Suppressor macrophage treated with lipopolysaccharide for 4 hours (primary cell): ENCODE measurements at regions not wholly inside any gene's neighbourhood (a gene's known extent, or its start where the extent isn't known, plus 50 kb on each side); places are given as distances from the start of the nearest gene placed in this dataset.
A peak's percentile ranks its signal among the peaks of the same experiment; 100 is the strongest.

Source experiments
- DNase-seq: peaks from one replicate; pipeline ENCODE4 v3.0.0-alpha.2; 2020

GRCh38 chr4:144304025-144304424 is 163.5 kb upstream of the GYPA start:
- DNase-seq: no peak

DNA sequence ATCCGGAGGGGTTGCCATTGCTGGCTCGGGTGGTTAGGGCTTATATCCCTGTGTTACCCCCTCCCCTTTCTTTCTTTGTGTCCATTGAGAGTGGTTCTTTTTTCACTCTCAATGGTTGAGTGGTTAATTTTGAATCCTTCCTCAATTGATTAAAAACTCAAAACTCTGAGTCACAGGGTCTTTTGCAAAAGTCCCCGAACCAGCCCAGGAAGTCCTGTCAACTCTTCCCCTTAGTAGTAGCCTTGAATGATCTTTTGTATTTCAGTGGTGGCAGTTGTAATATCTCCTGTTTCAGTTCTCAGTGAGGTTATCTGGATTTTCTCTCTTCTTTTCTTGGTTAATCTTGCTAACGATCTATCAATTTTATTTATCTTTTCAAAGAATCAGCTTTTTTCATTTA is 170.0 kb upstream of the GYPA start:
- DNase-seq: no peak

DNA sequence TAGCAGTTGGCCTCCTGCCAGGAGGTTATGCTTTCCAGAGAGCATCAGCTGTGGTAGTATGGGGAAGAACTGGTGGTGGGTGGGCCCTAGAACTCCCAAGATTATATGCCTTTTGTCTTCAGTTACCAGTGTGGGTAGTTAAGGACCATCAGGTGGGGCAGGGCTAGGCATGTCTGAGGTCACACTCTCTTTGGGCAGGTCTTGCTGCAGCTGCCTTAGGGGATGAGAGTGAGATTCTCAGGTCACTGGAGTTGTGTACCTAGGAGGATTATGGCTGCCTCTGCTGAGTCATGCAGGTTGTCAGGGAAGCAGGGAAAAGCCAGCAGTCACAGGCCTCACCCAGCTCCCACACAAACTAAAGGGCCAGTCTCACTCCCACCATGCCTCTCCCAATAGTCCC is 172.9 kb upstream of the GYPA start:
- DNase-seq: no peak

- peak; percentile 2 for DNase-seq
Measured at GRCh38 chr4:144316869-144317268, 176.4 kb upstream of the GYPA start.

DNA sequence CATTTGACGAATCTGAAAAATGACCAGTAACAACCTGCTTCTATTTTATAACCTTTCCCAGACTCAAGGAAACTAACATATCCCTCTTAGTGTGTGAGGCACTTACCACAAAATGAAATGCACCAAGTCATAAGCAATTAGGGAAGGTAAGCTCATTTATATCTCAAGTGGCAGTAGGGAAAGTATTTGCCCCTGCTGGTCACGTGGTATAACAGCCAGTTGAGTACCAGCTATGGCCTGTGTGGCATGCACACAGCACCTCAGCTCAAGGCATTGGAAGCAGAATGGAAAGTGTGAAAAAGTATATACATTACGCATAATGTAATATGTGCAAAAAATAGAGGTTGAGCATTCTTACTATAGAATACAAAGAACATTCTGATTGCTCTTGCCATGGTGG is 178.3 kb upstream of the GYPA start:
- no peak for DNase-seq

- DNase-seq: no peak
Measured at GRCh38 chr4:144336633-144337032, 196.1 kb upstream of the GYPA start.

DNA sequence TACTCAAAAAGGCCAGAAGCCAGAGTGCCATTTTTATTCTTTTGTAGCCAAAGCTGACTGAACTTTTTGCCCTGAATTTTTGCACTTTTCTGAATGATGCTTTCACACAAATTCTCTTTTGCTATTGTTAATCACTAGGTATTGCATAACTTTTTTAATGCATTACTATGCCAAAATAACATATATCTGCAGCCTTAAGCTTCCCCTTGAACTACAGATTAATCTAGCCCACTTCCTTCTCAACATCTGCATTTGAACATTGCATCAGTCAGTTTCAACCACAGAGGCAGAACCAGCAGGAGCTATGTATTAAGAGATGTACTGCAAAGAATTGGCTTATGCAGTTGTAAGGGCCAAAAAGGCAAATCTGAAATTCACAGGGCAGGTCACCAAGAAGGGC is 197.6 kb upstream of the GYPA start:
- DNase-seq: peak; percentile 51

DNA sequence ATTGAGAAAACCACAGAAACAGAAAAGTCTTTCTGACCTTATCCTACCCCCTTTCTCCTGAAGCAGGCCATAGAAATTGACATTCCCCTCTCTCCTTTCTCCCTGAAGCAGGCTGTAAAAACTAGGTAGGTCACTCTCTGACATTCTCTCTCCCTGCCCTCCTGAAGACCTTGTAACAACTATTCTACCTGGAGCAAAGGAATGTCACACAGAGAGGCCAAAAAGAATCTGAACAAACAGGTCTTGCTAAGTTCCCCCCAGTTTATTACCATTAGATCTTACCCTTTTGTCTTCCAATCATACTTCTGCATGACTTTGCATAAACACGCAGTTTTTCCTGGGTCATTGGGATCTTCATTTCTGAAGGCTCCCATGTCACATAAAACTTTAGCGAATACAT is 198.3 kb upstream of the GYPA start:
- no peak for DNase-seq

DNA sequence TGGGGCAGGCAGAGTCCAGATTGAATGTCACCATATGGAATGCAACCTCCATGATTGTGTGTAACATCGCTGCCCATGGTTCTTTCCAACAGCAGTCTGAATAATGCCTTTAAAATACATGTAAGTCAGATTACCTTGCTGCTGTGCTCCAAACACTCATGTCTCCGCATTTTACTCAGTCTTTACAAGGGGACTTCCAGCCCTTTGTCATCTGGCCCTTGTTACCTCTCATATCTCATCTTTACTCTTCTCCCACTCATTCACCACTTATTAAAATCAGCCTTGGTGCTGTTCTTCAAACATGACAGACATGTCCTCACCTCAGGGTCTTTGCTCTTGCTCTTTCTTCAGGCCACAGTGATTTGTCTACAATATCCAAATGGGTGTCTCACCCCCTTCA is 200.4 kb upstream of the GYPA start:
- no peak for DNase-seq

- peak; percentile 9 for DNase-seq
Measured at GRCh38 chr4:144342949-144343760, 202.6 kb upstream of the GYPA start.

DNA sequence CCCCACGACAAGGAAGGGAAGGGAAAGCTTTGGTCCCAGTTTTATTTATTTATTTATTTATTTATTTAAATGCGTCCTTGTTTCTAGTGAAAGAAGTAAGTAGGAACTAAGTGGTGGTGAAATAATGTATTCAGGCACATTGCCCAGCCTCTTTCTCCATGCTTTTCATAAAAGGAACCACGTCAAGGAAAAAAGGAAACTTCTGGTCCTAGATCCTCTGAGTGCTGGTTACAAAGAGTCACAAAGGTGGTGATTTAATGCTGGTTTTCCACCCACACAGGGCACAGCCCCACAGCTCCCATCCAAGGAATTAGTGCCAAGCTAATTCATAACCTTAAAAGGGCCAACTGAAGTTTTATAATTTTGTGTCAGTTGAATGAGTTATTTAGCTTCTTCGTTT is 206.6 kb upstream of the GYPA start:
- peak; percentile 55 for DNase-seq

DNA sequence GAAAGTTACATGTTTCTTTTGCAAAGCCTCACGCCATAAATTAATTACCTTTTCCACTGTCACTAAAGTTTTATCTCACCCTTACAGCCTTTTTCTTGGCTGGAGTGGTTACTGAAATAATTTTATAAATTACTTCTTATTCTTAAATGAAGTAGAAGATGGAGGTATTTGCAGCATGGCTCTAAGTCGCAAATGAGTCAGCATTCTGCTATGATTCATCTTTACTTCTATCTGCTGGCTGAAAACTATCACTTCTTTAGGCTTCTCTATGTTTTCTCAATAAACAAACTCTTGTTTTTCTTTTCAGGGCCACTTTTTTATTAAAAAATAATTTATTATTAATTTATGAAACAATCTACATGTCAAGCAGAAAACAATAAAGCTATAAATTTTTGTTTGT is 210.2 kb upstream of the GYPA start:
- DNase-seq: no peak

DNA sequence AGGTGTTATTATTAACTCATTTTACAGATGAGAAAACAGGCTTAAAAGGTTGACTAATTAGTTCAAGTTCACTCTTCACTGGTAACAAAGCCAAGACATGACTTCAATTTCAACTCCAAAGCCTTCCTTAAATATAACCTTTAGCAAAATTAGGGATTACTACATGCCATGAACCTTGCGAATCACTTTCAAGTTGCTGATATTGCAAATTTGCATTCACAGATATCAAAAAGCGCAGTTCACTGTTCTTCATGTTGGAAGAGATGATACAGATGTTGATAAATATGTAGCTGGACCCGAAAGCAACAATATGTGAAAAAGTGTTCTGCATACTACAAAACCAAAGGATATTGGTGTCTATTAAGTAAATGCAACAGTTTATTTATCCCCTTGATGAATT is 210.8 kb upstream of the GYPA start:
- DNase-seq: no peak

GRCh38 chr4:144353292-144353691 is 212.8 kb upstream of the GYPA start:
- DNase-seq: no peak

- DNase-seq: peak; percentile 47
Measured at GRCh38 chr4:144355811-144356757, 215.6 kb upstream of the GYPA start.

- DNase-seq: no peak
Measured at GRCh38 chr4:144356941-144357381, 216.4 kb upstream of the GYPA start.

GRCh38 chr4:144357975-144358374 is 217.5 kb upstream of the GYPA start:
- no peak for DNase-seq

- DNase-seq: no peak
Measured at GRCh38 chr4:144360146-144360793, 219.8 kb upstream of the GYPA start.

DNA sequence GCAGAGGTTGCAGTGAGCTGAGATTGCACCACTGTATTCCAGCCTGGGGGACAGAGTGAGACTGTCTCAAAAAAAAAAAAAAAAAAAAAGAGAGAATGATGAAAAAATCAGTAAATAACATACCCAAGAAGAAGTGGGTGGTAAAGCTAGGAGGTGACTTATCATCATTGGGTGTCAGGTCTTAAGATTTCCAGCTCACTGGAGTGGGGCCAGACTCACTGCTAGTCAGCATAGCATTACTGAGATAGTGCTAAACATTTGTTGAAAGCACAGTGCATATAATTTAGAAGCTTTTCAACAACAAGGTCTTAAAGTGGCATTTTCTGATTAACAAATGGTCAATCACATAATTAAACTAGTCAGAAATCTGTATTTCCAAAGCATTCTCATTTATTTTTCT is 221.8 kb upstream of the GYPA start:
- DNase-seq: no peak

GRCh38 chr4:144363890-144364289 is 223.4 kb upstream of the GYPA start:
- no peak for DNase-seq

GRCh38 chr4:144366425-144366824 is 225.9 kb upstream of the GYPA start:
- no peak for DNase-seq

GRCh38 chr4:144371485-144371884 is 231.0 kb upstream of the GYPA start:
- DNase-seq: no peak

DNA sequence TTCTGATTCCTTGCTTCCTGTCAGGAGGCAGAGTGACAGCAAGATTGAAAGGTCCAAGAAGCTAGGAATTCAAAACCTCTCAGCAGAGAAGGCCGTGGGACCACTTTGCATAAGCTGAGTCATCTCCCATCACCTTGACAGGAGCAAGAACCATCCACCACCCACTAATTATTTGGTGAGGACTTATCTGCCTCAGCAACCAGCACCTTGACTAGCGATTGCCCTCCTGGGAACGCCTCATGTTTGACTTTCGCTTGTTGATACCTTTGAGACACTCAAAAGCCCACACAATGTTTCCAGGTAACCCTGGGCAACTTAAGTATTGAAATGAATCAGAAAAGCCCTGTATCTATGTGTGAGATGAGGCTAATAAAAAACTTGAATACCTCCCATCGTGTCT is 233.5 kb upstream of the GYPA start:
- DNase-seq: no peak

GRCh38 chr4:144376866-144377265 is 236.3 kb upstream of the GYPA start:
- no peak for DNase-seq
